ENCODE measurements at regions not wholly inside any gene's neighbourhood (a gene's known extent, or its start where the extent isn't known, plus 50 kb on each side); places are given as distances from the start of the nearest gene placed in this dataset.

- no peak overlapping the region for H3K23ac ChIP-seq (ENCODE audit: insufficient read length, low read depth, low read length)
- Mint-ChIP-seq H3K27me3 (ENCODE audit: low read depth) (no peaks in the 10 kb centered on the region), H3K4me1 (peaks cover 7 to 11% of the 10 kb centered on the region in 2 experiments), H3K27ac (no peak overlapping the region), H3K9me3 (no peaks in the 10 kb centered on the region), H3K36me3 (ENCODE audit: insufficient read depth in 1 of 3, low read depth in 3 of 3) (no peaks in the 10 kb centered on the region), H3K4me3 (no peak overlapping the region)
- no peak overlapping the region for H2BK120ac ChIP-seq (ENCODE audit: low read depth, low read length, poor library complexity, severe bottlenecking)
- no peak overlapping the region for H2BK5ac ChIP-seq (ENCODE audit: insufficient read length, low read length)
- H3K27ac ChIP-seq (ENCODE audit: insufficient read length, low read depth, low read length), result no peak overlapping the region
- no peak overlapping the region for H3K4ac ChIP-seq (ENCODE audit: low read depth, low read length)
- H3K56ac ChIP-seq (ENCODE audit: insufficient read length, low read depth, low read length), result no peak overlapping the region
- H3K9me3 ChIP-seq (ENCODE audit: control insufficient read depth, low read depth, low read length), result no peaks in the 10 kb centered on the region
- TF ChIP-seq, protein P1, sequence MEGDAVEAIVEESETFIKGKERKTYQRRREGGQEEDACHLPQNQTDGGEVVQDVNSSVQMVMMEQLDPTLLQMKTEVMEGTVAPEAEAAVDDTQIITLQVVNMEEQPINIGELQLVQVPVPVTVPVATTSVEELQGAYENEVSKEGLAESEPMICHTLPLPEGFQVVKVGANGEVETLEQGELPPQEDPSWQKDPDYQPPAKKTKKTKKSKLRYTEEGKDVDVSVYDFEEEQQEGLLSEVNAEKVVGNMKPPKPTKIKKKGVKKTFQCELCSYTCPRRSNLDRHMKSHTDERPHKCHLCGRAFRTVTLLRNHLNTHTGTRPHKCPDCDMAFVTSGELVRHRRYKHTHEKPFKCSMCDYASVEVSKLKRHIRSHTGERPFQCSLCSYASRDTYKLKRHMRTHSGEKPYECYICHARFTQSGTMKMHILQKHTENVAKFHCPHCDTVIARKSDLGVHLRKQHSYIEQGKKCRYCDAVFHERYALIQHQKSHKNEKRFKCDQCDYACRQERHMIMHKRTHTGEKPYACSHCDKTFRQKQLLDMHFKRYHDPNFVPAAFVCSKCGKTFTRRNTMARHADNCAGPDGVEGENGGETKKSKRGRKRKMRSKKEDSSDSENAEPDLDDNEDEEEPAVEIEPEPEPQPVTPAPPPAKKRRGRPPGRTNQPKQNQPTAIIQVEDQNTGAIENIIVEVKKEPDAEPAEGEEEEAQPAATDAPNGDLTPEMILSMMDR (conservative IDR thresholded peaks at IDR 0.05), result no peak
- no peak overlapping the region for H4K5ac ChIP-seq (ENCODE audit: insufficient read length, low read depth, low read length)
- DNase-seq, result no peak
- H3K4me2 ChIP-seq (ENCODE audit: insufficient read depth, insufficient read length, low read length), result no peak overlapping the region
- H2BK12ac ChIP-seq (ENCODE audit: insufficient read length, low read depth, low read length), result no peak overlapping the region
- H3T11ph ChIP-seq (ENCODE audit: low read length), result no peak overlapping the region
- no peak overlapping the region for H3K18ac ChIP-seq (ENCODE audit: insufficient read length, low read depth, low read length)
- H3K79me2 ChIP-seq (ENCODE audit: insufficient read depth, low read length), result no peaks in the 10 kb centered on the region
- no peaks in the 10 kb centered on the region for H4K20me1 ChIP-seq (ENCODE audit: control insufficient read depth, insufficient read depth, insufficient read length)
- no peak overlapping the region for H2AK5ac ChIP-seq (ENCODE audit: insufficient read length, low read length)
- no peaks in the 10 kb centered on the region for H3K23me2 ChIP-seq (ENCODE audit: insufficient read length, low read depth, low read length, poor library complexity, severe bottlenecking)
- H3K14ac ChIP-seq (ENCODE audit: insufficient read depth, low read length), result no peak overlapping the region
- no CpG with 5 or more reads among the region's 2 CpGs for WGBS (ENCODE audit: extremely low coverage, insufficient read length, low lambda C conversion rate)
- H3K79me1 ChIP-seq (ENCODE audit: insufficient read depth, low read depth, low read length, poor library complexity, severe bottlenecking), result no peaks in the 10 kb centered on the region
- no peak overlapping the region for H4K8ac ChIP-seq (replicated peaks; ENCODE audit: insufficient read length, low read depth, low read length)
- H3K27me3 ChIP-seq (ENCODE audit: insufficient read depth, low read length), result no peaks in the 10 kb centered on the region
- no peak overlapping the region for H2AFZ ChIP-seq (ENCODE audit: low read length)
- no peak overlapping the region for H2BK20ac ChIP-seq (ENCODE audit: low read depth, low read length, poor library complexity, severe bottlenecking)
- H3K9ac ChIP-seq (ENCODE audit: extremely low read depth, insufficient read length, low read length), result no peak overlapping the region
- H3K4me1 ChIP-seq (ENCODE audit: insufficient read depth, low read length), result no peaks in the 10 kb centered on the region; the same call in 1 of the 2 replicates
- no peak overlapping the region for H4K91ac ChIP-seq (ENCODE audit: insufficient read length, low read depth, low read length)
- H2BK15ac ChIP-seq (ENCODE audit: low read depth, low read length), result no peak overlapping the region
Measured at GRCh38 chr5:42366051-42366450, 57.2 kb upstream of the GHR start.
